ENCODE measurements at regions not wholly inside any gene's neighbourhood (a gene's known extent, or its start where the extent isn't known, plus 50 kb on each side); places are given as distances from the start of the nearest gene placed in this dataset.

- TF ChIP-seq, protein P1, sequence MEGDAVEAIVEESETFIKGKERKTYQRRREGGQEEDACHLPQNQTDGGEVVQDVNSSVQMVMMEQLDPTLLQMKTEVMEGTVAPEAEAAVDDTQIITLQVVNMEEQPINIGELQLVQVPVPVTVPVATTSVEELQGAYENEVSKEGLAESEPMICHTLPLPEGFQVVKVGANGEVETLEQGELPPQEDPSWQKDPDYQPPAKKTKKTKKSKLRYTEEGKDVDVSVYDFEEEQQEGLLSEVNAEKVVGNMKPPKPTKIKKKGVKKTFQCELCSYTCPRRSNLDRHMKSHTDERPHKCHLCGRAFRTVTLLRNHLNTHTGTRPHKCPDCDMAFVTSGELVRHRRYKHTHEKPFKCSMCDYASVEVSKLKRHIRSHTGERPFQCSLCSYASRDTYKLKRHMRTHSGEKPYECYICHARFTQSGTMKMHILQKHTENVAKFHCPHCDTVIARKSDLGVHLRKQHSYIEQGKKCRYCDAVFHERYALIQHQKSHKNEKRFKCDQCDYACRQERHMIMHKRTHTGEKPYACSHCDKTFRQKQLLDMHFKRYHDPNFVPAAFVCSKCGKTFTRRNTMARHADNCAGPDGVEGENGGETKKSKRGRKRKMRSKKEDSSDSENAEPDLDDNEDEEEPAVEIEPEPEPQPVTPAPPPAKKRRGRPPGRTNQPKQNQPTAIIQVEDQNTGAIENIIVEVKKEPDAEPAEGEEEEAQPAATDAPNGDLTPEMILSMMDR (IDR thresholded peaks at IDR 0.05; ENCODE audit: insufficient read depth, low read length, poor library complexity, severe bottlenecking), result no peak
- TF ChIP-seq EZH2phosphoT487 (conservative IDR thresholded peaks at IDR 0.05; ENCODE audit: low read length), result no peak
Observed at GRCh38 chrX:38871129-38872029, 70.1 kb downstream of the MID1IP1 start.
